ENCODE measurements at regions not wholly inside any gene's neighbourhood (a gene's known extent, or its start where the extent isn't known, plus 50 kb on each side); places are given as distances from the start of the nearest gene placed in this dataset.

- no peaks in the 10 kb centered on the region for H3F3A ChIP-seq (ENCODE audit: insufficient read depth)
- no peaks in the 10 kb centered on the region for H4K20me1 ChIP-seq (ENCODE audit: low read depth, low read length)
- H3K9me3 ChIP-seq (ENCODE audit: insufficient read depth, low read length), result no peaks in the 10 kb centered on the region
- H3K79me2 ChIP-seq (ENCODE audit: insufficient read depth, low read length), result no peaks in the 10 kb centered on the region
- H3K9me2 ChIP-seq (replicated peaks; ENCODE audit: insufficient read depth, low read length), result no peaks in the 10 kb centered on the region
- H3K27ac ChIP-seq (ENCODE audit: low read depth, low read length), result no peak overlapping the region
- no peak overlapping the region for H2AFZ ChIP-seq (ENCODE audit: low read depth, low read length, severe bottlenecking)
- no peak overlapping the region for H3K4me3 ChIP-seq (ENCODE audit: insufficient read depth, low read length, poor library complexity, severe bottlenecking)
- H3K27me3 ChIP-seq (ENCODE audit: low read length), result no peaks in the 10 kb centered on the region
- no peaks in the 10 kb centered on the region for H3K36me3 ChIP-seq (ENCODE audit: low read length)
- no peak overlapping the region for H3K4me2 ChIP-seq (ENCODE audit: low read depth, low read length, poor library complexity, severe bottlenecking)
- TF ChIP-seq EZH2phosphoT487 (conservative IDR thresholded peaks at IDR 0.05; ENCODE audit: low read length), result no peak
- TF ChIP-seq, protein P1, sequence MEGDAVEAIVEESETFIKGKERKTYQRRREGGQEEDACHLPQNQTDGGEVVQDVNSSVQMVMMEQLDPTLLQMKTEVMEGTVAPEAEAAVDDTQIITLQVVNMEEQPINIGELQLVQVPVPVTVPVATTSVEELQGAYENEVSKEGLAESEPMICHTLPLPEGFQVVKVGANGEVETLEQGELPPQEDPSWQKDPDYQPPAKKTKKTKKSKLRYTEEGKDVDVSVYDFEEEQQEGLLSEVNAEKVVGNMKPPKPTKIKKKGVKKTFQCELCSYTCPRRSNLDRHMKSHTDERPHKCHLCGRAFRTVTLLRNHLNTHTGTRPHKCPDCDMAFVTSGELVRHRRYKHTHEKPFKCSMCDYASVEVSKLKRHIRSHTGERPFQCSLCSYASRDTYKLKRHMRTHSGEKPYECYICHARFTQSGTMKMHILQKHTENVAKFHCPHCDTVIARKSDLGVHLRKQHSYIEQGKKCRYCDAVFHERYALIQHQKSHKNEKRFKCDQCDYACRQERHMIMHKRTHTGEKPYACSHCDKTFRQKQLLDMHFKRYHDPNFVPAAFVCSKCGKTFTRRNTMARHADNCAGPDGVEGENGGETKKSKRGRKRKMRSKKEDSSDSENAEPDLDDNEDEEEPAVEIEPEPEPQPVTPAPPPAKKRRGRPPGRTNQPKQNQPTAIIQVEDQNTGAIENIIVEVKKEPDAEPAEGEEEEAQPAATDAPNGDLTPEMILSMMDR (IDR thresholded peaks at IDR 0.05; ENCODE audit: insufficient read depth, low read length, poor library complexity, severe bottlenecking), result no peak
- no peak overlapping the region for H3K9ac ChIP-seq (ENCODE audit: low read length)
Observed at GRCh38 chr1:11358984-11359383, 86.0 kb downstream of the UBIAD1 start.

- Histone ChIP-seq H3K4me3 (ENCODE audit: insufficient read depth, low read length, poor library complexity, severe bottlenecking) (no peak overlapping the region), H3K4me2 (ENCODE audit: low read depth, low read length, poor library complexity, severe bottlenecking) (no peak overlapping the region)
- TF ChIP-seq, protein P1 (IDR thresholded peaks at IDR 0.05; ENCODE audit: insufficient read depth, low read length, poor library complexity, severe bottlenecking), result no peak
- no peak for TF ChIP-seq EZH2phosphoT487 (conservative IDR thresholded peaks at IDR 0.05; ENCODE audit: low read length)
Observed at GRCh38 chr1:11362547-11363021, 89.6 kb downstream of the UBIAD1 start.

DNA sequence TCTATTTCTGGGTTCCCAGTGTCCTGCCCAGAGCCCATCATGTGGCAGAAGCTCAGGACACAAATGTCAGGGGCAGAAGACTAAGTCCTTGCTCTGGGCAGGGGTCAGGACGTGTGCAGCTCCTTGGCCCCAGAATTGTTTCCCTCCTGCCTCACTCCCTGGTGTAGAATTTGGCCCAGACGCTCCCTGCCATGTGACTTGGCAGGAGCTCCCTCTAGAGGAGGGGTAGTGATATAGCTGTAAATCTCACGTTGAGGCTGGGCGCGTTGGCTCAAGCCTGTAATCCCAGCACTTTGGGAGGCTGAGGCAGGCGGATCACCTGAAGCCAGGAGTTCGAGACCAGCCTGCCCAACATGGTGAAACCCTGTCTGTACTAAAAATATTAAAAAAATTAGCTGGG lies 91.2 kb downstream of the UBIAD1 start:
- Histone ChIP-seq H3K27ac (ENCODE audit: low read depth, low read length) (no peak overlapping the region), H3K27me3 (ENCODE audit: low read length) (no peaks in the 10 kb centered on the region), H3K4me3 (ENCODE audit: insufficient read depth, low read length, poor library complexity, severe bottlenecking) (no peak overlapping the region), H3K9me3 (ENCODE audit: insufficient read depth, low read length) (no peaks in the 10 kb centered on the region), H3K79me2 (ENCODE audit: insufficient read depth, low read length) (no peaks in the 10 kb centered on the region), H3K9me2 (replicated peaks; ENCODE audit: insufficient read depth, low read length) (no peaks in the 10 kb centered on the region), H2AFZ (ENCODE audit: low read depth, low read length, severe bottlenecking) (no peak overlapping the region), H4K20me1 (ENCODE audit: low read depth, low read length) (no peaks in the 10 kb centered on the region), H3K9ac (ENCODE audit: low read length) (no peak overlapping the region), H3K36me3 (ENCODE audit: low read length) (no peaks in the 10 kb centered on the region), H3F3A (ENCODE audit: insufficient read depth) (no peaks in the 10 kb centered on the region), H3K4me2 (ENCODE audit: low read depth, low read length, poor library complexity, severe bottlenecking) (no peak overlapping the region)
- no peak for TF ChIP-seq EZH2phosphoT487 (conservative IDR thresholded peaks at IDR 0.05; ENCODE audit: low read length)
- TF ChIP-seq, protein P1 (IDR thresholded peaks at IDR 0.05; ENCODE audit: insufficient read depth, low read length, poor library complexity, severe bottlenecking), result peak; percentile 26

More at GRCh38 chr1:11362547-11363021, 89.6 kb downstream of the UBIAD1 start:
- Histone ChIP-seq H3K27me3 (ENCODE audit: low read length) (no peaks in the 10 kb centered on the region), H2AFZ (ENCODE audit: low read depth, low read length, severe bottlenecking) (no peak overlapping the region), H3K9me3 (ENCODE audit: insufficient read depth, low read length) (no peaks in the 10 kb centered on the region), H4K20me1 (ENCODE audit: low read depth, low read length) (no peaks in the 10 kb centered on the region), H3F3A (ENCODE audit: insufficient read depth) (no peaks in the 10 kb centered on the region), H3K27ac (ENCODE audit: low read depth, low read length) (no peak overlapping the region), H3K36me3 (ENCODE audit: low read length) (no peaks in the 10 kb centered on the region), H3K9me2 (replicated peaks; ENCODE audit: insufficient read depth, low read length) (no peaks in the 10 kb centered on the region), H3K79me2 (ENCODE audit: insufficient read depth, low read length) (no peaks in the 10 kb centered on the region), H3K9ac (ENCODE audit: low read length) (no peak overlapping the region)
